GM12878 (cell line): ENCODE measurements at regions not wholly inside any gene's neighbourhood (a gene's known extent, or its start where the extent isn't known, plus 50 kb on each side); places are given as distances from the start of the nearest gene placed in this dataset.

ENCODE experiments used
- ATAC-seq: fragments of 200-7000 bp; cut with Tn5 transposase; 3 replicates; pipeline ENCODE4 v1.9.1; 2020; ENCODE audit warnings: mild to moderate bottlenecking, moderate library complexity
- BruUV-seq: library from RNA; stranded (reverse); fragments of 400-500 nt; replicated peaks from 2 replicates; lab custom pipeline; 2021; lab: Mats Ljungman, UMichigan
- CTCF ChIA-PET: fragments of 300-600 bp; sonication (Branson Sonifier 250); formaldehyde crosslinking; extraction: SDS; loops from one replicate; lab custom pipeline; 2021; ENCODE audit warnings: inconsistent platforms; lab: Yijun Ruan, JAX
- POLR2A ChIA-PET: fragments of 350-600 bp; formaldehyde crosslinking; extraction: SDS; loops from one replicate; lab custom pipeline; 2021; ENCODE audit warnings: inconsistent platforms; lab: Charles Lee
- RAD21 ChIA-PET: fragments of 300-600 bp; sonication (Branson Sonifier 250); formaldehyde crosslinking; loops from one replicate; lab custom pipeline; 2023; ENCODE audit warnings: antibody characterized with exemption; ENCODE audit not compliant: unreplicated experiment; lab: Charles Lee
- SMC1A ChIA-PET: fragments of 300-600 bp; sonication (Branson Sonifier 250); formaldehyde crosslinking; loops from one replicate; lab custom pipeline; 2023; ENCODE audit not compliant: unreplicated experiment, uncharacterized antibody; lab: Charles Lee
- DNase-seq: peaks from one replicate; pipeline ENCODE4 v3.0.0-alpha.2; 2011; ENCODE audit warnings: low read depth, low spot score
- FAIRE-seq: peaks from 3 replicates; lab custom pipeline; 2011; peaks lifted over from hg19 to GRCh38; lab: Jason Lieb, UNC
- H2AFZ ChIP-seq: 2 replicates; pipeline ENCODE4 v1.6.0; 2011; ENCODE audit warnings: low read depth, low read length, control low read depth; ENCODE audit not compliant: control insufficient read depth
- H3K27ac ChIP-seq: 2 replicates; pipeline ENCODE4 v1.5.1; 2011; ENCODE audit warnings: control low read depth; ENCODE audit not compliant: control insufficient read depth, insufficient read depth
- H3K27me3 ChIP-seq, 2 experiments: replicated peaks in 1 of 2; 2 replicates each; pipeline versions ENCODE4 v1.6.0 to v1.6.1; 2011; ENCODE audit warnings: low read length in 1 of 2; ENCODE audit not compliant: control insufficient read depth in 2 of 2, insufficient read depth in 2 of 2
- H3K36me3 ChIP-seq, 2 experiments: 2 replicates each; pipeline ENCODE4 v1.5.1; 2011; ENCODE audit warnings: low read length in 1 of 2; ENCODE audit not compliant: control insufficient read depth in 2 of 2, insufficient read depth in 2 of 2
- H3K4me1 ChIP-seq: 2 replicates; pipeline ENCODE4 v1.6.1; 2011; ENCODE audit warnings: mild to moderate bottlenecking, low read length, moderate library complexity, mixed read lengths; ENCODE audit not compliant: control insufficient read depth, insufficient read depth
- H3K4me2 ChIP-seq: 2 replicates; pipeline ENCODE4 v1.6.0; 2011; ENCODE audit warnings: control low read depth; ENCODE audit not compliant: control insufficient read depth, insufficient read depth
- H3K4me3 ChIP-seq: fragments of 200-600 bp; sonication (generic); 2 replicates; pipeline ENCODE4 v1.5.1; 2016
- H3K79me2 ChIP-seq: 2 replicates; pipeline ENCODE4 v1.6.0; 2011; ENCODE audit warnings: low read length; ENCODE audit not compliant: control insufficient read depth, insufficient read depth
- H3K9ac ChIP-seq: 2 replicates; pipeline ENCODE4 v1.8.0; 2011; ENCODE audit warnings: low read length, control low read depth, mixed read lengths; ENCODE audit not compliant: control insufficient read depth, insufficient read depth
- H3K9me3 ChIP-seq: replicated peaks from 3 replicates; pipeline ENCODE4 v1.5.1; 2011; ENCODE audit warnings: mild to moderate bottlenecking, low read length; ENCODE audit not compliant: control insufficient read depth, insufficient read depth
- H4K20me1 ChIP-seq: 2 replicates; pipeline ENCODE4 v1.6.0; 2011; ENCODE audit not compliant: control insufficient read depth, insufficient read depth
- ATF7 ChIP-seq: fragments of 450-650 bp; IDR thresholded peaks from 2 replicates; pipeline ENCODE4 v1.6.1; 2016; ENCODE audit warnings: low read depth, mild to moderate bottlenecking
- CBX5 ChIP-seq: sonication (generic); IDR thresholded peaks from 2 replicates; pipeline ENCODE4 v1.6.1; 2016; ENCODE audit warnings: low read depth, moderate library complexity, mild to moderate bottlenecking, inconsistent platforms
- EED ChIP-seq: sonication (generic); IDR thresholded peaks from 2 replicates; pipeline ENCODE4 v1.6.1; 2016; ENCODE audit warnings: antibody characterized with exemption, low read depth
- HDAC6 ChIP-seq: fragments of 200-600 bp; sonication (generic); IDR thresholded peaks from one replicate; pipeline ENCODE4 v1.8.0; 2017; ENCODE audit warnings: antibody characterized with exemption; ENCODE audit not compliant: unreplicated experiment
- NBN ChIP-seq: fragments of 450-650 bp; IDR thresholded peaks from 2 replicates; pipeline ENCODE4 v1.6.1; 2016
- NFIC ChIP-seq: IDR thresholded peaks from 2 replicates; pipeline ENCODE4 v1.6.1; 2012; ENCODE audit warnings: low read depth, mild to moderate bottlenecking, inconsistent platforms, low read length, moderate library complexity
- TCF3 ChIP-seq: IDR thresholded peaks from 2 replicates; pipeline ENCODE4 v1.6.1; 2012; ENCODE audit warnings: low read depth, mild to moderate bottlenecking, low read length, borderline replicate concordance; ENCODE audit not compliant: insufficient read depth
- in situ Hi-C: fragments of 300-500 bp; cut with MboI; formaldehyde crosslinking; loops from 9 replicates; pipeline ENCODE4 v1.14.3; 2018; ENCODE audit warnings: mixed read lengths
- intact Hi-C: fragments of 100-400 bp; cut with micrococcal nuclease; formaldehyde crosslinking; loops from one replicate; pipeline ENCODE4 v1.14.2; 2022; ENCODE audit not compliant: unreplicated experiment
- TF ChIP-seq, protein P1 (sequence below): IDR thresholded peaks from 2 replicates; pipeline ENCODE4 v1.6.1; 2012; ENCODE audit warnings: low read length, inconsistent platforms

DNA sequence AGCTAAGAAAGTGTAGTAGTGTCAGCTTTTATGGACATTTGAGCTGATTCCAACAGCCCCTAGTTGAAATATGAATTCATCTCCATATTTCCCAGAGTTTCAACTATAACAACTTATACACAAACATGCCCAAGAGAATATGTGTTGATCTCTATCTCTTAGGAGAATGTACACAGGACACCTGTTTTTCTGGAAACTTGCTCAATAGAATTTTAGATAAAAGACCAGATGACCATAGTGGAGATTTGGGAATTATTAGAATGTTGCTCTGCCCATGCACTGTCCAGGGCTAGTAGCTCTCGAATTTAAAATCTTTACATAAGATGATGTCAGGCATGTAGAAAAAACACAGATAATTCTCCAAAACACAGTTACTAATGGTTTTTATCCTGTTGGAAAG, 162.3 kb upstream of the VRK2 start (continued):
- TF ChIP-seq HDAC6: no peak
- TF ChIP-seq EED: no peak
- no peak for TF ChIP-seq NBN
- TF ChIP-seq TCF3: no peak
- no peak for TF ChIP-seq ATF7

DNA sequence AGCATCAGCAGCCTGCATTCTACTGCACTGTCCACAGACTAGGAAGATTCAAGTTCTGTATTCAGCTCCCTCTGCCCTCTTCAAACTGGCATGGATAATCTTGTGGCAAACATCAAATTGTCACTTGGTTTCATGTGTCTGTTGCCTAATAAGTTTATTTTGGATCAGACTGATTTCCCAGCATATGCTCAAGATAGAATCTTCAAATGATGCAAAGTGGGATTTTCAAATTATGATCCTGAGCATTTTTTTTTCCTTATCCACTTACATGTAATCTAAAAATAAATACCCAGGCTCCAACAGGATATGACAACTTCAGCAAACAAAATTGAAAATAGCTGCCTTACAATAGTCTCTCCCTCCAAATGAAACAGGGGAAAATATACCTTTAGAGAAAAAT, 160.9 kb upstream of the VRK2 start:
- intact Hi-C loops: loop anchor here (5.0 kb wide), 1 partner anchor 462 kb away; no protein-coding TSS in a partner anchor
- DNase-seq: no peak
- Histone ChIP-seq H3K79me2 (peaks cover 3% of the 10 kb centered on the region), H3K4me3 (peak overlapping the region; percentile 37), H3K9ac (peak overlapping the region; percentile 7), H2AFZ (peak overlapping the region; percentile 47), H3K9me3 (no peaks in the 10 kb centered on the region), H3K4me1 (peaks cover 53% of the 10 kb centered on the region), H3K27ac (peak overlapping the region; percentile 55), H3K36me3 (no peaks in the 10 kb centered on the region), H3K27me3 (no peaks in the 10 kb centered on the region), H4K20me1 (no peaks in the 10 kb centered on the region)
- in situ Hi-C loops: no loop called here
- SMC1A ChIA-PET: interaction anchor here (0.7 to 8.1 kb wide), 15 partner anchors 8 to 562 kb away, joined by 3 to 88 read pairs (median 14); no protein-coding TSS in a partner anchor
- TSS peak; percentile 70 for BruUV-seq
- 0 out of 3 replicates have a peak, but pooled peaks have one; percentile 4 for ATAC-seq
- no peak for FAIRE-seq
- POLR2A ChIA-PET: interaction anchor here (2.6 to 5.0 kb wide), 2 partner anchors 10 to 161 kb away, joined by 9 to 23 read pairs; partner anchors contain the start of gene VRK2
- RAD21 ChIA-PET: interaction anchor here (1.0 to 9.6 kb wide), 12 partner anchors 8 to 352 kb away, joined by 3 to 74 read pairs (median 8); partner anchors contain the start of gene VRK2
- TF ChIP-seq NFIC (0 out of 2 replicates have a peak, but pooled peaks have one; percentile 19), CBX5 (no peak)
- TF ChIP-seq, protein P1, sequence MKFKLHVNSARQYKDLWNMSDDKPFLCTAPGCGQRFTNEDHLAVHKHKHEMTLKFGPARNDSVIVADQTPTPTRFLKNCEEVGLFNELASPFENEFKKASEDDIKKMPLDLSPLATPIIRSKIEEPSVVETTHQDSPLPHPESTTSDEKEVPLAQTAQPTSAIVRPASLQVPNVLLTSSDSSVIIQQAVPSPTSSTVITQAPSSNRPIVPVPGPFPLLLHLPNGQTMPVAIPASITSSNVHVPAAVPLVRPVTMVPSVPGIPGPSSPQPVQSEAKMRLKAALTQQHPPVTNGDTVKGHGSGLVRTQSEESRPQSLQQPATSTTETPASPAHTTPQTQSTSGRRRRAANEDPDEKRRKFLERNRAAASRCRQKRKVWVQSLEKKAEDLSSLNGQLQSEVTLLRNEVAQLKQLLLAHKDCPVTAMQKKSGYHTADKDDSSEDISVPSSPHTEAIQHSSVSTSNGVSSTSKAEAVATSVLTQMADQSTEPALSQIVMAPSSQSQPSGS: 0 out of 2 replicates have a peak, but pooled peaks have one; percentile 23
- TF ChIP-seq, all 136 proteins: peak for 2
- CTCF ChIA-PET: interaction anchor here (0.6 to 5.4 kb wide), 6 partner anchors 8 to 562 kb away, joined by 3 to 39 read pairs (median 14); no protein-coding TSS in a partner anchor
- H3K4me2 ChIP-seq: peak overlapping the region; percentile 79
